Glutamatergic neuron (in vitro differentiated cells): ENCODE measurements at regions not wholly inside any gene's neighbourhood (a gene's known extent, or its start where the extent isn't known, plus 50 kb on each side); places are given as distances from the start of the nearest gene placed in this dataset.

ENCODE experiments used
- DNase-seq: peaks from one replicate; pipeline ENCODE4 v3.0.0; 2022
- H3K27ac Mint-ChIP-seq: one replicate; pipeline ENCODE4 v1.8.0; 2020; ENCODE audit warnings: mild to moderate bottlenecking, mixed read lengths, inconsistent platforms; ENCODE audit not compliant: unreplicated experiment
- H3K27me3 Mint-ChIP-seq: one replicate; pipeline ENCODE4 v1.8.0; 2020; ENCODE audit warnings: mild to moderate bottlenecking, moderate library complexity, mixed read lengths, inconsistent platforms; ENCODE audit not compliant: unreplicated experiment
- H3K36me3 Mint-ChIP-seq: one replicate; pipeline ENCODE4 v1.8.0; 2020; ENCODE audit warnings: mild to moderate bottlenecking, mixed read lengths, inconsistent platforms; ENCODE audit not compliant: unreplicated experiment
- H3K4me1 Mint-ChIP-seq: one replicate; pipeline ENCODE4 v1.8.0; 2020; ENCODE audit warnings: mild to moderate bottlenecking, low read depth, mixed read lengths, inconsistent platforms; ENCODE audit not compliant: unreplicated experiment
- H3K4me3 Mint-ChIP-seq: one replicate; pipeline ENCODE4 v1.8.0; 2020; ENCODE audit warnings: mild to moderate bottlenecking, mixed read lengths, inconsistent platforms; ENCODE audit not compliant: unreplicated experiment
- H3K9me3 Mint-ChIP-seq: one replicate; pipeline ENCODE4 v1.8.0; 2020; ENCODE audit warnings: mild to moderate bottlenecking, moderate library complexity, mixed read lengths, inconsistent platforms; ENCODE audit not compliant: unreplicated experiment
- CTCF ChIP-seq: fragments of 200-600 bp; sonication (generic); IDR thresholded peaks from one replicate; pipeline ENCODE4 v1.5.0; 2021; ENCODE audit not compliant: partially characterized antibody, unreplicated experiment

DNA sequence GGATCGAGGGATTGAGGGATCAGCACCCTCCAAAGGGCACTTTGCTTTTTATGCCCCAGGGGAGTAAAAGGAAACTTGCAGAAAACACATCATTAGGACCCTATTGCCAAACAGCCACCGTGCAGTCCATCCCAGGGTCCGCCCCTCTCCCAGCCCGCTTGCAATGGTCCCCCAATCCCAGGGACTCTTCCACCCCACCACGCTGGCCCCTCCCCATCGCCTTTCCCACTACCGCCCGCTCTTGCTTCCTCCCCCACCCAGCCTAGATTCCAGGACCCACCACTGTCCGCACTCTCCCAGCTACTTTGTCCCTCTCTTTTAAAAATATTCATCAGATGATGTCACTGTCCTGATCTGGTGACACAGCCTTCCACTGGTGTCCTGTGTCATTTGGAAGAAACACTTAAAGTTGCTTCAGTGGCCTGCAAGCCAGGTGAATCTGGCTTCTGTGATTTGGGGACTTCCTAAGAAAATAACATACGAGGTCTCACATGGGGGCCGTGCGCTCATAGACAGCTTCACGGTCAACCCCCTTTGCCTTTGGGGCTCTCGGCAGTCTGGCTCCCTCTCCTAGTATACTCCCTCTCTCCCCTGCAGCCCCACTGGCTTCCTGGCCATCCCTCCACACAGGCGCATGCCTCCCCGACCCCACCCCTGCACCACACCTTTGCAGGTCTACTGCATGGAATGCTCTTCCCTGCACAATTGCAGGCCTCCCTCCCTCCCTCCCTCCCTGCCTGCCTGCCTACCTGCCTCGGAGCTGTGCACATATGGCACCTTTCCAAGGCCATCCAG is 127.9 kb downstream of the RBFOX3 start:
- Mint-ChIP-seq H3K27me3 (peaks cover 22% of the 10 kb centered on the region), H3K4me3 (no peak overlapping the region), H3K9me3 (peaks cover 23% of the 10 kb centered on the region), H3K36me3 (peaks cover 5% of the 10 kb centered on the region), H3K27ac (peak overlapping the region; percentile 59), H3K4me1 (peaks cover 37% of the 10 kb centered on the region)
- no peak for DNase-seq
- TF ChIP-seq CTCF, result no peak

GRCh38 chr17:79479876-79480275 is 131.0 kb downstream of the RBFOX3 start:
- DNase-seq, result no peak
- no peak for TF ChIP-seq CTCF
- H3K4me3 Mint-ChIP-seq, result no peak overlapping the region
- H3K27me3 Mint-ChIP-seq, result peaks cover 14% of the 10 kb centered on the region
- H3K36me3 Mint-ChIP-seq, result peaks cover 5% of the 10 kb centered on the region
- peaks cover 32% of the 10 kb centered on the region for H3K4me1 Mint-ChIP-seq
- H3K9me3 Mint-ChIP-seq, result peaks cover 28% of the 10 kb centered on the region
- no peak overlapping the region for H3K27ac Mint-ChIP-seq

DNA sequence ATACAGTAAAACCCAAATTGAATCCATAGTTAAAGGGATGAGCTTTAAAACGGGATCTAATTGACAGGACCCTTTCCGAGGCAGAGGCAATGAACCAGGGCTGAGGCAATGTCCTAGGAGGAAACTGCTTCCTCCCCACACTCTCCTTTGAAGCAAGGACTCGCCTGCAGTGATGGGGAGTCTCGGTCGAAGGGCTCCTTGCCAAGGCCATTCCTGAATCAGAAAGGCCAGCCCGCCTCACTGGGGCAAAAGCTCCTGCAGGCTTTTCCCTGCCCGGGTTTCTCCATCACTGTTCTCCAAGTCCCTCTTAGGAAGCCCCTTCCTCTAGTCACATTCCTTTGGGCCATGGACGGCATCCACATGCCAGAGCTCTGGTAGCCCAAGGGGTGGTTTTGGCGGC is 132.0 kb downstream of the RBFOX3 start:
- Mint-ChIP-seq H3K4me1 (peaks cover 38% of the 10 kb centered on the region), H3K9me3 (peaks cover 31% of the 10 kb centered on the region), H3K27ac (no peak overlapping the region), H3K36me3 (peaks cover 5% of the 10 kb centered on the region), H3K27me3 (peaks cover 12% of the 10 kb centered on the region), H3K4me3 (no peak overlapping the region)
- no peak for DNase-seq
- TF ChIP-seq CTCF, result no peak

DNA sequence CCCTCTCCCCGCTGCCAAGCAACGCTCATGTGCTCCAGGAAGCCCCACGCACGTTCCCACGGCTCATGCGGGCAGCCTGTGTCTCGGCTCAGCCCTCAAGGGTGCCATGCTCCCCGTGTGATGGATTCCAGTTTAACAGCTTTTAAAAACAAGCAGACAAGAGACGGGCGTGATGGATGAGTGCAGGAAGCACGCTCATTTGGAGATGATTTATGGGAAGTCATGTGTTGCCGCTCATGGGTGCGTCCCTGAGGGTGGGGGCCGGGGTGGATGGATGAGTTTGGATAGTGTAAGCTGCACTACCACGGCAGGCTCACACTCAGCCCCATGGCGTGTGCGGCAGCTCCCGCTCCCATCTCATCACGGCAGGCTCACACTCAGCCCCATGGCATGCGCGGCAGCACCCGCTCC is 132.8 kb downstream of the RBFOX3 start:
- peaks cover 30% of the 10 kb centered on the region for H3K9me3 Mint-ChIP-seq
- H3K27me3 Mint-ChIP-seq, result peaks cover 17% of the 10 kb centered on the region
- peaks cover 4% of the 10 kb centered on the region for H3K36me3 Mint-ChIP-seq
- no peak overlapping the region for H3K4me3 Mint-ChIP-seq
- no peak for TF ChIP-seq CTCF
- H3K27ac Mint-ChIP-seq, result peak overlapping the region; percentile 13
- no peak for DNase-seq
- peaks cover 43% of the 10 kb centered on the region for H3K4me1 Mint-ChIP-seq

DNA sequence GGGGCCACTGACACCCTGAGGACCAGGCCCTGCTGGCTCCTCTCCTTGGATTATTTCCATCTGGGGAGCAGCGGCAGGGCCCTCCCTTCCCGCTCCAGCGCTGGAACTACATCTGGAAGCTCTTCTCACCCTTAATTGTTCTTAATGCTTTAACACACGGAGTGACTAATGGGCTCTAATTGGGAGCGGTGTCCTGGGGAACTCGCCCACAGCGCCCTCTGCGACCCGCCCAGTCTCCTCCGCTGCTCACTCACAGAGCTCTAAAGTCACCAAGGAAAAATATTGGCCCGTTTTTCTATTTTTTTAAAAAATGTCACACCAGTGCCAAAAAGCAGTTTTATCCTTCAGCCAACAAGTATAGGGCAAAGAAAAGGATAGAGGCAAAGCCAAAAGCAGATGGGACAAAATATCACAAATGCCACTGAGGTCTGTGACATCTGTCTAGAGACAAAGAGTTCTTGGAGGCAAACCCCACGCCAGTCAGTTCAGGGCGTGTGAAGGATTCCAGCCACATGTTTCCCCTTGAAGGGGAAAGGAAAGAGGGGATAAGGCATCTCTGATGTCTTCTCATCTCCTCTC is 134.7 kb downstream of the RBFOX3 start:
- Mint-ChIP-seq H3K36me3 (no peaks in the 10 kb centered on the region), H3K4me3 (peak overlapping the region; percentile 60), H3K9me3 (peaks cover 28% of the 10 kb centered on the region), H3K27ac (peak overlapping the region; percentile 49), H3K4me1 (peaks cover 42% of the 10 kb centered on the region), H3K27me3 (peaks cover 14% of the 10 kb centered on the region)
- peak; percentile 51 for DNase-seq
- TF ChIP-seq CTCF, result no peak
